ENCODE measurements at regions not wholly inside any gene's neighbourhood (a gene's known extent, or its start where the extent isn't known, plus 50 kb on each side); places are given as distances from the start of the nearest gene placed in this dataset.

GRCh38 chr12:115191342-115191741, 507.4 kb upstream of the TBX3 start:
- Histone ChIP-seq H2AFZ (ENCODE audit: low read length) (no peak overlapping the region), H3K9ac (ENCODE audit: insufficient read depth, low read length) (no peak overlapping the region), H3K79me2 (ENCODE audit: control insufficient read depth, insufficient read depth, low read length) (no peaks in the 10 kb centered on the region), H3K9me3 (ENCODE audit: control insufficient read depth, insufficient read depth, low read depth, low read length) (no peaks in the 10 kb centered on the region), H3K4me3 (replicated peaks in 1 of 4; ENCODE audit: control extremely low read depth in 1 of 4, insufficient read depth in 1 of 4, low read depth in 3 of 4, low read length in 4 of 4) (no peak overlapping the region), H3K4me2 (ENCODE audit: extremely low read depth, insufficient read depth, low read length) (no peak overlapping the region), H3K4me1 (ENCODE audit: control insufficient read depth, extremely low read depth, insufficient read depth, low read length) (no peaks in the 10 kb centered on the region), H4K20me1 (ENCODE audit: control insufficient read depth, extremely low read depth, insufficient read depth, low read length) (no peaks in the 10 kb centered on the region), H3K27ac (ENCODE audit: insufficient read depth, low read length) (no peak overlapping the region), H3K27me3 (ENCODE audit: control insufficient read depth, insufficient read depth, low read length) (no peaks in the 10 kb centered on the region), H3K36me3 (ENCODE audit: control insufficient read depth, insufficient read depth, low read length) (no peaks in the 10 kb centered on the region)
- DNase-seq (ENCODE audit: low read depth in 2 of 2), result peak in 1 of 2 donors; percentile 26
- TF ChIP-seq EZH2 (IDR thresholded peaks at IDR 0.05; ENCODE audit: low read length, missing control alignments) (no peak), CTCF (conservative IDR thresholded peaks at IDR 0.05 in 1 of 2, IDR thresholded peaks at IDR 0.05 in 1 of 2; ENCODE audit: low read depth in 1 of 2, low read length in 2 of 2) (no peak)

DNA sequence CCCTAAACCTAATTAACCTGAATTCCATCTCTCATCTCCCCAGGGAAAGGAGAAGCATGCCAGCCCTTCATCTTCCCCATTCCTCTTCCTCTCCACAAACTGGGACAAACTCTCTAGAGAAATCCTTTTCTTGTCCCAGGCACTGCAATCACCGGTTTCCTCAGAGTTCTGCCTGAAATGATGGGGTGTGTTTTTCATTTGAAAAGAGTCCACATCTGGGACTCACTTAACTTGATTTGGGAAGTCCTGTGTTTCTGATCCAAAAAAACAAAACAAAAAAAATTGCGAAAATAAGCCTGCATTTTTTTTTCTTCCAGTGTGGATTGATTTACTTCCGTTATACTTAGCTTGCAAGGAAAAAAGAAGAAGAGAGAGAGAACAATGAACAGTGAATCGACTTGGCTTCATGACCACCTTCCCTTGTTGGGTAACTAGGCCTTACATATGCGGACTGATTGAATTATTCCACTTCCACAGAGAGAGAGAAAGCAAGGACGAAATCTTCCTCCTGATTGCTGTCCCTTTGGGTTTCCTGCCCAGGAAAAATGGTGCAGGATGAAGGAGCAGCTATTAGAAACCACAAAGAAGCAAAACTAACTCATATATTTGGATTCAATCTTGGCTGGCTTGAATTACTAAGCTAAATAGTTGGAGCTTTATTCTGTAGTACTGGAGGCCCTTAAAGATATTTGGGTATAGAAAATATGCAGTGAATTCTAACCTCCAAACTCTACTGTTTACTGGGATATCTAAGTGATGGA, 506.2 kb upstream of the TBX3 start:
- Histone ChIP-seq H3K4me2 (ENCODE audit: extremely low read depth, insufficient read depth, low read length) (peak overlapping the region; percentile 11), H3K27ac (ENCODE audit: insufficient read depth, low read length) (no peak overlapping the region), H3K4me3 (replicated peaks in 1 of 4; ENCODE audit: control extremely low read depth in 1 of 4, insufficient read depth in 1 of 4, low read depth in 3 of 4, low read length in 4 of 4) (no peak overlapping the region), H3K4me1 (ENCODE audit: control insufficient read depth, extremely low read depth, insufficient read depth, low read length) (no peaks in the 10 kb centered on the region), H3K79me2 (ENCODE audit: control insufficient read depth, insufficient read depth, low read length) (no peaks in the 10 kb centered on the region), H3K9ac (ENCODE audit: insufficient read depth, low read length) (no peak overlapping the region), H3K27me3 (ENCODE audit: control insufficient read depth, insufficient read depth, low read length) (no peaks in the 10 kb centered on the region), H4K20me1 (ENCODE audit: control insufficient read depth, extremely low read depth, insufficient read depth, low read length) (no peaks in the 10 kb centered on the region), H3K9me3 (ENCODE audit: control insufficient read depth, insufficient read depth, low read depth, low read length) (no peaks in the 10 kb centered on the region), H3K36me3 (ENCODE audit: control insufficient read depth, insufficient read depth, low read length) (no peaks in the 10 kb centered on the region), H2AFZ (ENCODE audit: low read length) (peak overlapping the region; percentile 45)
- TF ChIP-seq CTCF (conservative IDR thresholded peaks at IDR 0.05 in 1 of 2, IDR thresholded peaks at IDR 0.05 in 1 of 2; ENCODE audit: low read depth in 1 of 2, low read length in 2 of 2) (no peak), EZH2 (IDR thresholded peaks at IDR 0.05; ENCODE audit: low read length, missing control alignments) (no peak)
- DNase-seq (ENCODE audit: low read depth in 2 of 2), result no peak

DNA sequence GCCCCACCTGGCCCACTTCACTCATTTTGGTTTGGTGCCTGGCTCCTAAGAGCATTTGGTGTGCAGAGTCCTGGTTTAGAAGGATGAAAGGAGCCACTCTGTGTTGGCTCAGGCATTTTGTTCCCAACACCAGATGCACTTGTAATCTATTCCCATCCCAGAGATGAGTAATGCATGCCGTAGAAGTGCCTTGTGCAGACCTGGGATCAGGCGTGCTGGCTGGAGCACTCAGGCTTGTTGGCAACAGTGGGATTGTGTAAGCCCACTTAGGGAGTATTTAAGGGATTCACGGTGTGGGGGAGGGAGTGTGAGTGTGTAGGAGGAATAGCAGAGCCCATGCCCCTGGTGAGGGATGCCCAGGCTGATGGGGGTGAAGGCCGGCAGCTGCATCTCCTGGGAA, 501.5 kb upstream of the TBX3 start:
- Histone ChIP-seq H3K27ac (ENCODE audit: insufficient read depth, low read length) (no peak overlapping the region), H3K4me1 (ENCODE audit: control insufficient read depth, extremely low read depth, insufficient read depth, low read length) (no peaks in the 10 kb centered on the region), H3K36me3 (ENCODE audit: control insufficient read depth, insufficient read depth, low read length) (no peaks in the 10 kb centered on the region), H2AFZ (ENCODE audit: low read length) (no peak overlapping the region), H4K20me1 (ENCODE audit: control insufficient read depth, extremely low read depth, insufficient read depth, low read length) (no peaks in the 10 kb centered on the region), H3K27me3 (ENCODE audit: control insufficient read depth, insufficient read depth, low read length) (no peaks in the 10 kb centered on the region), H3K79me2 (ENCODE audit: control insufficient read depth, insufficient read depth, low read length) (no peaks in the 10 kb centered on the region), H3K9me3 (ENCODE audit: control insufficient read depth, insufficient read depth, low read depth, low read length) (no peaks in the 10 kb centered on the region), H3K4me3 (replicated peaks in 1 of 4; ENCODE audit: control extremely low read depth in 1 of 4, insufficient read depth in 1 of 4, low read depth in 3 of 4, low read length in 4 of 4) (no peak overlapping the region), H3K4me2 (ENCODE audit: extremely low read depth, insufficient read depth, low read length) (no peak overlapping the region), H3K9ac (ENCODE audit: insufficient read depth, low read length) (no peak overlapping the region)
- DNase-seq (ENCODE audit: low read depth in 2 of 2), result peak in 1 of 2 donors; percentile 59
- TF ChIP-seq CTCF (conservative IDR thresholded peaks at IDR 0.05 in 1 of 2, IDR thresholded peaks at IDR 0.05 in 1 of 2; ENCODE audit: low read depth in 1 of 2, low read length in 2 of 2) (no peak), EZH2 (IDR thresholded peaks at IDR 0.05; ENCODE audit: low read length, missing control alignments) (no peak)

All from fibroblast of lung (primary cell).